ENCODE measurements at regions not wholly inside any gene's neighbourhood (a gene's known extent, or its start where the extent isn't known, plus 50 kb on each side); places are given as distances from the start of the nearest gene placed in this dataset.

GRCh38 chr2:16263241-16263890 is 323.0 kb downstream of the MYCN start:
- H3K27ac ChIP-seq (ENCODE audit: low read length), result no peak overlapping the region
- H4K20me1 ChIP-seq (ENCODE audit: insufficient read depth), result no peaks in the 10 kb centered on the region
- TF ChIP-seq POLR2AphosphoS5 (IDR thresholded peaks at IDR 0.05) (no peak), EZH2 (IDR thresholded peaks at IDR 0.05; ENCODE audit: borderline replicate concordance, insufficient read depth, low read length, poor library complexity, severe bottlenecking) (no peak), SMC3 (conservative IDR thresholded peaks at IDR 0.05; ENCODE audit: poor library complexity) (no peak), EP300 (conservative IDR thresholded peaks at IDR 0.05; ENCODE audit: poor library complexity, severe bottlenecking) (no peak), CTCF (IDR thresholded peaks at IDR 0.05; ENCODE audit: poor library complexity, severe bottlenecking) (no peak), REST (IDR thresholded peaks at IDR 0.05; ENCODE audit: borderline replicate concordance) (no peak), RAD21 (conservative IDR thresholded peaks at IDR 0.05) (no peak), MXI1 (conservative IDR thresholded peaks at IDR 0.05; ENCODE audit: poor library complexity, severe bottlenecking) (no peak), TAF1 (IDR thresholded peaks at IDR 0.05; ENCODE audit: low read depth) (no peak)
- H3K27me3 ChIP-seq (ENCODE audit: insufficient read depth, low read depth, low read length), result no peaks in the 10 kb centered on the region
- H3F3A ChIP-seq (ENCODE audit: insufficient read depth, low read length, poor library complexity, severe bottlenecking), result no peaks in the 10 kb centered on the region
- no peaks in the 10 kb centered on the region for H3K79me2 ChIP-seq (replicated peaks; ENCODE audit: insufficient read depth, low read length)
- no peaks in the 10 kb centered on the region for H3K9me3 ChIP-seq (ENCODE audit: low read length)
- H3K36me3 ChIP-seq (ENCODE audit: insufficient read depth, low read length), result no peaks in the 10 kb centered on the region
- no peak overlapping the region for H2AFZ ChIP-seq (ENCODE audit: low read depth, low read length)
- H3K9ac ChIP-seq (ENCODE audit: low read length), result no peak overlapping the region
- H3K4me2 ChIP-seq (ENCODE audit: low read length), result no peak overlapping the region
- H3K9me2 ChIP-seq (ENCODE audit: insufficient read depth, low read length), result no peaks in the 10 kb centered on the region
- H3K4me3 ChIP-seq (ENCODE audit: low read length), result no peak overlapping the region

DNA sequence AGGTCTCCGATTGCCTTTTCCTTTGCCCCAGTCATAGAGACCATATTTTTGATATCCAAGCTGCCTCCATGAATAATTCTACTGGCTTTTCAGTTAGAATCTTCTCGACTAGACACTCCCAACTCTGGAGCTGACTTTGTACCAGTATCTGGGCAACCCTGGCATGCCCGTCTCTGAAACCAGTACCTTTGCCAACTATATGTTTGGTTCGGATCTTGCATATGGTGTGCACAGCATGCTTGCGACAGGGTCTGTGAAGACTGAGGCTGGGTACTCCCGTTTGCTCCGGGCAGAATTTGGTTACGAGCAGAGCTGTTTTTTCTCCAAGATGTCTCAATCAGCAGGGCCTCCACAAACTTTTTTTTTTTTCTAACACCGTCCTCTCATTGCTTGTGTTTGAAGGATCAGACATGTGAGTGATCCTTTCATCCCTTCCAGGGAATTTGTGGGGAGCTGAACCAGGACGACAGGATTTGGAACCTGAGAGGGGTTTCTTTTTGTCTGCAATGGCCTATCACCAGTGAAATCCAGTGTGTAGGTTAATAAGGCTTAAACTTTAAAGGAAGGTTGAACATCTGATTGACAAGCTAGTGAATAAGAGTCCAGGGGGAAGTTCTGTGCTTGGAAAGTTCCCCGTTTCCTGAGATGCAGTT is 322.3 kb downstream of the MYCN start:
- Histone ChIP-seq H3K9me2 (ENCODE audit: insufficient read depth, low read length) (no peaks in the 10 kb centered on the region), H2AFZ (ENCODE audit: low read depth, low read length) (no peak overlapping the region), H3K9me3 (ENCODE audit: low read length) (no peaks in the 10 kb centered on the region), H3K27me3 (ENCODE audit: insufficient read depth, low read depth, low read length) (no peaks in the 10 kb centered on the region), H3F3A (ENCODE audit: insufficient read depth, low read length, poor library complexity, severe bottlenecking) (no peaks in the 10 kb centered on the region), H4K20me1 (ENCODE audit: insufficient read depth) (no peaks in the 10 kb centered on the region), H3K9ac (ENCODE audit: low read length) (no peak overlapping the region), H3K79me2 (replicated peaks; ENCODE audit: insufficient read depth, low read length) (no peaks in the 10 kb centered on the region), H3K27ac (ENCODE audit: low read length) (no peak overlapping the region), H3K4me3 (ENCODE audit: low read length) (no peak overlapping the region), H3K4me2 (ENCODE audit: low read length) (no peak overlapping the region), H3K36me3 (ENCODE audit: insufficient read depth, low read length) (no peaks in the 10 kb centered on the region)
- TF ChIP-seq REST (IDR thresholded peaks at IDR 0.05; ENCODE audit: borderline replicate concordance), result no peak
- TF ChIP-seq TAF1 (IDR thresholded peaks at IDR 0.05; ENCODE audit: low read depth), result no peak
- TF ChIP-seq POLR2AphosphoS5 (IDR thresholded peaks at IDR 0.05), result no peak
- no peak for TF ChIP-seq SMC3 (conservative IDR thresholded peaks at IDR 0.05; ENCODE audit: poor library complexity)
- no peak for TF ChIP-seq EZH2 (IDR thresholded peaks at IDR 0.05; ENCODE audit: borderline replicate concordance, insufficient read depth, low read length, poor library complexity, severe bottlenecking)
- no peak for TF ChIP-seq CTCF (IDR thresholded peaks at IDR 0.05; ENCODE audit: poor library complexity, severe bottlenecking)
- TF ChIP-seq EP300 (conservative IDR thresholded peaks at IDR 0.05; ENCODE audit: poor library complexity, severe bottlenecking), result no peak
- TF ChIP-seq RAD21 (conservative IDR thresholded peaks at IDR 0.05), result no peak
